Epithelial cell of proximal tubule (primary cell): ENCODE measurements at regions not wholly inside any gene's neighbourhood (a gene's known extent, or its start where the extent isn't known, plus 50 kb on each side); places are given as distances from the start of the nearest gene placed in this dataset.

ENCODE experiments used
- DNase-seq: peaks from one replicate; pipeline ENCODE4 v3.0.0-alpha.2; 2011; ENCODE audit warnings: low read depth
- H3K4me3 ChIP-seq: 2 replicates; pipeline ENCODE4 v1.5.1; 2011; ENCODE audit warnings: low read depth, mild to moderate bottlenecking, low read length
- TF ChIP-seq, protein P1 (sequence below): conservative IDR thresholded peaks from 2 replicates; pipeline ENCODE4 v1.5.1; 2012; ENCODE audit warnings: low read depth, mild to moderate bottlenecking, low read length

DNA sequence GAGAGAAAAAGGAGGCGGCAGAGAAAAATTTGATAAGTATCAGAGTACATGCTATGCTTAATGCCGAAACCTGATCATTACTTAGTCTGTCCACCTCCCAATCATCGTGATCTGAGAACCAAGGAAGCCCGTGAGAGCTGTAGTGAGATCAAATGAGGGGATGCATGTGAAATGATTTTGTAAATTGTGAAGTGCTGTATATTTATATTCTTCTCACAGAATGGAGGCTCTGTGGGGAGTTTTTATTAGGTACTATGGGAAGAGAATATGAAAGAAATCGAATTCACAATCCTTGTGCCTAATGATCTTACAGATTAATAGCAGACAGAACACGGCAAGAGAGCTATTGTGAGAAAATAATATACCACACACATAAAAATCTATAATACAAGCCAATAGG, 115.5 kb downstream of the LYPLAL1 start:
- H3K4me3 ChIP-seq: no peak overlapping the region
- TF ChIP-seq, protein P1, sequence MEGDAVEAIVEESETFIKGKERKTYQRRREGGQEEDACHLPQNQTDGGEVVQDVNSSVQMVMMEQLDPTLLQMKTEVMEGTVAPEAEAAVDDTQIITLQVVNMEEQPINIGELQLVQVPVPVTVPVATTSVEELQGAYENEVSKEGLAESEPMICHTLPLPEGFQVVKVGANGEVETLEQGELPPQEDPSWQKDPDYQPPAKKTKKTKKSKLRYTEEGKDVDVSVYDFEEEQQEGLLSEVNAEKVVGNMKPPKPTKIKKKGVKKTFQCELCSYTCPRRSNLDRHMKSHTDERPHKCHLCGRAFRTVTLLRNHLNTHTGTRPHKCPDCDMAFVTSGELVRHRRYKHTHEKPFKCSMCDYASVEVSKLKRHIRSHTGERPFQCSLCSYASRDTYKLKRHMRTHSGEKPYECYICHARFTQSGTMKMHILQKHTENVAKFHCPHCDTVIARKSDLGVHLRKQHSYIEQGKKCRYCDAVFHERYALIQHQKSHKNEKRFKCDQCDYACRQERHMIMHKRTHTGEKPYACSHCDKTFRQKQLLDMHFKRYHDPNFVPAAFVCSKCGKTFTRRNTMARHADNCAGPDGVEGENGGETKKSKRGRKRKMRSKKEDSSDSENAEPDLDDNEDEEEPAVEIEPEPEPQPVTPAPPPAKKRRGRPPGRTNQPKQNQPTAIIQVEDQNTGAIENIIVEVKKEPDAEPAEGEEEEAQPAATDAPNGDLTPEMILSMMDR: no peak
- no peak for DNase-seq

DNA sequence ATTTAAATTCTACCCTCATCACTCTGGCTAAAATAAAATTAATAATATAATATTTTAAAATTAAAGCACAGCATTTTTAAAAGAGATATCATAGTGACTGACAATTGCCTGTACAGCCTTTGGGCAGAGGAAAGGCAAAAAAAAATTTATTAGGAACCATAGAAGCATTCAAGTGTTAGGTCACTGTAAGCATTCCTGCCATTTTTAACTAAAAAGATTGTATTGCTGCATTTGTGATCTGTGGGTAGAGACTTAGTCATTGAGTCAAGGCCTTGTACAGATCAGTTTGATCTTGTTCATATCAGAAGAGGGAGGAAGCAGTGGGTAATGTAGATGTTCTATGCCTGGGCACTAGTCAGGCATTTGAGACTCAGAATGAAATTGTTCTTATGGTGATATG, 109.9 kb downstream of the LYPLAL1 start:
- no peak for DNase-seq
- no peak overlapping the region for H3K4me3 ChIP-seq
- TF ChIP-seq, protein P1: no peak

DNA sequence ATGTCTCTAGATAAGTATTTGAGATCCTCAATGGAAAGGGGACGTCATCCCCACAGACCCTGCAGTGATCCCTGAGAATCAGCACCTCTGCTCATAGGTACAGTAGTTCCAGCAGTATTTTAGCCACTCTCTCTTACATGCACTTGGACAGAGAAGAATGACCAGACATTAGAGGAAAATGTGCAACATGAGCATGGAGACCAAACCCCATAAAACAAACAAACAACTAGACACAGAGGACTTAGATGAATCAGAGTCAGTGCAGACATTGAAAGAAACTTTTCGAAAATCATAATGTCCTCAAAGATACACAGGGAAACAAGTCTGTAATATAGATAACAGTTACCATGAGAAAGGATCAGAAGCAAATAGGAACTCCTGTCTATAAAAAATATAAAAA, 108.2 kb downstream of the LYPLAL1 start:
- TF ChIP-seq, protein P1: no peak
- no peak for DNase-seq
- H3K4me3 ChIP-seq: no peak overlapping the region

DNA sequence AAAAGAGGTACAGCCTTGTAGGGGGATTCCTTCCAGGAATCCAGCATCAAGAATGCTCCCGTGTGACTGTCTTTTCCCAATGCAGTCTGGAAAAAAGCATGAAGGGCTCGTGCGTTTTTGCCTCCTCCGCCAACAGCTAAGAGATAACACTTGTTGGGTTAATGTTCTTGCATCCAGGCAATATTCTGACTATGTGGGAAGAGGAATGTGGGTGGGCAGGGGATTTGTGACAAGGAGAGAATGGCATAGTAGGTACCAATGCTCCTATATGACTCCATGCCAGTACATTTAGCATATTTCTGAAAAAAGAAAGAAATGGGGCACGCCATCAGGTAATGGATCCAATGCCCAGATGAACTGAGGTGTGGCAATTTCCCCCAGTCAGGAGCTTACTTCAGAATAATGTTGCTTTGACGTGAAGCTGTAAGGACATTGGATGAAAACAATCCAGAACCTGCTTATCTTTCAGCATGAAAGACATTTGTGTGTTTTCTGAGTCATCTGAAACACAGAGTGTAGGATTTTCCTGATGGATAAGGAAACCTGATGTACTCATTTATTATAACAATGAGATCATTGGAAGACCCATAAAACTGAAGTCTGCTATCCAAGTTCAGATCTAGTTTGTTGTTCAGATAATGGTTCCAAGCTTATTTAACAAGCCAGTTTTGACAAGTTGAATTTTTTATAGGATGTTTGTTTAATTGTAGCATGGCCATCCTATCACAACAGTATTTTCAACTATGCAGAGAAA, 105.5 kb downstream of the LYPLAL1 start:
- no peak for DNase-seq
- TF ChIP-seq, protein P1: no peak

DNA sequence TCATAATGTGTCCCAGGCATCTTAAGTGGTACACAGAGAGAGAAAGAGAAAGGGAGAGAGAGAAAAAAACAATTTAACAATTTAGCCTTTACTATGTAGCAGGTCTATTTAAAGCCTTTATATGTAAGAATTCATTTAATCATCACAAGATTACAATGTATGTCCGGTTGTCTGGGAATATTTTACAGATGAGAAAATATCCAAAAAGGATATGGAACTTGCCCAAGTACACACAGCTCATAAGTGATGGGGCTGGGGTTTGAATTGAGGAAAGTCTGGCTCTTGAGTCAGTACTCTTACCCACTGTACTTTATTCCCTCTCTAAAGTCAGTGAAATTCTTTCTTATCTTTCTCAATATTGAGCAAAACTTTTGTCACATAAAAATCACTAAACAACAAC, 104.6 kb downstream of the LYPLAL1 start:
- DNase-seq: no peak
- no peak overlapping the region for H3K4me3 ChIP-seq
- TF ChIP-seq, protein P1: no peak

More for the DNA sequence above, 105.5 kb downstream of the LYPLAL1 start:
- H3K4me3 ChIP-seq: no peak overlapping the region

DNA sequence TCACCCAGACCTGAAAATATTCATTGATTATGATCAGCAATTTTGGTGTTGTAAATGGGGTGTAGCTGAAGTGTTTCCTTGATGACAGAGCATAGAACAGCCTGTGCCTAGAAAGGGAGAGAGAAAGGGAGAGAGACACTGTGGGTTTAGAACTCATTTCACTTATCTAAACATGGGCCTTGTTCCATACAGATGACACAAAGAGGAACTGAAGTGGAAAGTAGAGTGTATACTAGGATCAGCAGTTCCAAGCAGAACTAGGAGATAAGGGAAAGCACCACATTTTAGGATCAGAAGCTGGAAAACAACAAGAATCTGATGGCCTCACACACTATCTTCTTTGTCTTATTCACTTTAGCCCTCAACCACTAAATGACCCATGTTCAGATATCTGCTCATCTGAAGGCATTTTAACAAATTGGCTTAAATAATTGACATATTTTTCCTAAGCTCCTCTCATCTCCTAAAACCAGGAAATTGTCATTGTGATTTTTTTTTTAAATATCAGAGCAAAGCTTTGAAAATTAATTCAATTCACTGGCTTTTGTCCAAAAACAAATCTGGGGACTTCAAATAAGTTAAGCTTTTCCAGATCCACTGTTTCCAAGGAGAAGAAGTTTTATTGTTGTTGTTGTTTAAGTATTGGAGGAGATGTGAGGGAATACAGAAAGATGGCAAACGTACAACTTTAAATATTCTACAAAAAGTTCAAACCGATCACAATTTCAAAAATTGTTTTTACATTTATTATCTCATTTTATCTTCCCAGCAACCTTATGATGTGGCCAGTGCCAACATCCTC, 103.8 kb downstream of the LYPLAL1 start:
- DNase-seq: no peak
- no peak overlapping the region for H3K4me3 ChIP-seq
- TF ChIP-seq, protein P1: no peak
